ENCODE measurements at regions not wholly inside any gene's neighbourhood (a gene's known extent, or its start where the extent isn't known, plus 50 kb on each side); places are given as distances from the start of the nearest gene placed in this dataset.

DNA sequence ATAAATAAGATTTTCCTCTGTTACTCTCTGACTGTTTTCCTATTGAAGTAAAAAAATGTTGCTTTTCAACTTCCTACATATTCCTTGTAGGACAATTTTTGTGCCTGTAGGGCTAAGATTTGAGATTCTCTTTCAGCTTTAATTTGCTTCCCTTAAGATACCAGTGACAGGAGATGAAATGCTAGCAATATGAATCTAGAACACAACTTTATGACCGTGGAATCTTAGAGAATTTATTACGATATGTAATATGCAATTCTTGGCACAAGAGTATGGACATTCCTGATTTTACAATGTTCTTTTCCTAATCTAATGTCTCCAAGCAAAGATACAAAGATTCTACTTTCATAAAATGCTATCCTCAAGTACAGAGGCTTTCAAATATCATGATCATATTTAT is 180.9 kb downstream of the KCNE4 start:
- Histone ChIP-seq H3K4me1 (no peaks in the 10 kb centered on the region), H3K4me3 (ENCODE audit: low read depth, low read length) (no peak overlapping the region), H3K36me3 (ENCODE audit: control insufficient read depth, insufficient read depth, low read length) (no peaks in the 10 kb centered on the region), H3K9me3 (ENCODE audit: control insufficient read depth, low read length) (no peaks in the 10 kb centered on the region), H3K27me3 (ENCODE audit: control insufficient read depth, insufficient read depth, low read length) (no peaks in the 10 kb centered on the region), H3K9ac (no peak overlapping the region), H3K79me2 (no peaks in the 10 kb centered on the region), H3K4me2 (ENCODE audit: low read length) (no peak overlapping the region), H3K27ac (no peak overlapping the region), H2AFZ (no peak overlapping the region)
- TF ChIP-seq, protein P1, sequence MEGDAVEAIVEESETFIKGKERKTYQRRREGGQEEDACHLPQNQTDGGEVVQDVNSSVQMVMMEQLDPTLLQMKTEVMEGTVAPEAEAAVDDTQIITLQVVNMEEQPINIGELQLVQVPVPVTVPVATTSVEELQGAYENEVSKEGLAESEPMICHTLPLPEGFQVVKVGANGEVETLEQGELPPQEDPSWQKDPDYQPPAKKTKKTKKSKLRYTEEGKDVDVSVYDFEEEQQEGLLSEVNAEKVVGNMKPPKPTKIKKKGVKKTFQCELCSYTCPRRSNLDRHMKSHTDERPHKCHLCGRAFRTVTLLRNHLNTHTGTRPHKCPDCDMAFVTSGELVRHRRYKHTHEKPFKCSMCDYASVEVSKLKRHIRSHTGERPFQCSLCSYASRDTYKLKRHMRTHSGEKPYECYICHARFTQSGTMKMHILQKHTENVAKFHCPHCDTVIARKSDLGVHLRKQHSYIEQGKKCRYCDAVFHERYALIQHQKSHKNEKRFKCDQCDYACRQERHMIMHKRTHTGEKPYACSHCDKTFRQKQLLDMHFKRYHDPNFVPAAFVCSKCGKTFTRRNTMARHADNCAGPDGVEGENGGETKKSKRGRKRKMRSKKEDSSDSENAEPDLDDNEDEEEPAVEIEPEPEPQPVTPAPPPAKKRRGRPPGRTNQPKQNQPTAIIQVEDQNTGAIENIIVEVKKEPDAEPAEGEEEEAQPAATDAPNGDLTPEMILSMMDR (IDR thresholded peaks at IDR 0.05) = no peak

DNA sequence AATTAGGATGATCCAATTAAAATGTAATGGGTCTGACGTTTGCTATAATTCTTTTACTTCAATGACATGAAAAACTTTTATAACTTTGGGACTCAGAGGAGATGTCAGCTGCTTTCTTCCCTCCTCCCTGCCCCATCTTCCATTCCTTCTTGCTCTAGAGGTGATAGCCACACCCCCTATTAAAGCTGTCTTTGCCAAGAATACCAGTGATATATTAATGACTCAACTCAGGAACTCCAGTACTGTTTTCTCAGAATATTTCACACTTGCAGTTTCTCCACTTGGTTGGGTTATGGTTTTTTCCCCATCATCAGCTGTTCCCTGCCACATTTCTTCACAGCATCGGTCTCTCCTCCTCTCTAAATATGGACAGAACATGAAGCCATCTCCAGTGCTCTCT is 184.0 kb downstream of the KCNE4 start:
- no peaks in the 10 kb centered on the region for H3K4me1 ChIP-seq
- no peak overlapping the region for H3K4me3 ChIP-seq (ENCODE audit: low read depth, low read length)
- H3K9ac ChIP-seq = no peak overlapping the region
- H3K9me3 ChIP-seq (ENCODE audit: control insufficient read depth, low read length) = no peaks in the 10 kb centered on the region
- H2AFZ ChIP-seq = no peak overlapping the region
- TF ChIP-seq, protein P1 (IDR thresholded peaks at IDR 0.05) = no peak
- H3K27me3 ChIP-seq (ENCODE audit: control insufficient read depth, insufficient read depth, low read length) = no peaks in the 10 kb centered on the region
- no peaks in the 10 kb centered on the region for H3K36me3 ChIP-seq (ENCODE audit: control insufficient read depth, insufficient read depth, low read length)
- no peaks in the 10 kb centered on the region for H3K79me2 ChIP-seq
- H3K4me2 ChIP-seq (ENCODE audit: low read length) = no peak overlapping the region
- no peak overlapping the region for H3K27ac ChIP-seq

- Histone ChIP-seq H3K36me3 (ENCODE audit: control insufficient read depth, insufficient read depth, low read length) (no peaks in the 10 kb centered on the region), H3K9ac (no peak overlapping the region), H2AFZ (no peak overlapping the region), H3K4me2 (ENCODE audit: low read length) (no peak overlapping the region), H3K4me3 (ENCODE audit: low read depth, low read length) (no peak overlapping the region), H3K27ac (no peak overlapping the region), H3K4me1 (no peaks in the 10 kb centered on the region), H3K9me3 (ENCODE audit: control insufficient read depth, low read length) (no peaks in the 10 kb centered on the region), H3K27me3 (ENCODE audit: control insufficient read depth, insufficient read depth, low read length) (no peaks in the 10 kb centered on the region), H3K79me2 (no peaks in the 10 kb centered on the region)
- TF ChIP-seq, protein P1 (IDR thresholded peaks at IDR 0.05) = no peak
These were observed 186.3 kb downstream of the KCNE4 start for GRCh38 chr2:223238301-223238700.

- Histone ChIP-seq H2AFZ (no peak overlapping the region), H3K27ac (no peak overlapping the region), H3K36me3 (ENCODE audit: control insufficient read depth, insufficient read depth, low read length) (no peaks in the 10 kb centered on the region), H3K9me3 (ENCODE audit: control insufficient read depth, low read length) (no peaks in the 10 kb centered on the region), H3K9ac (no peak overlapping the region), H3K79me2 (no peaks in the 10 kb centered on the region), H3K4me3 (ENCODE audit: low read depth, low read length) (no peak overlapping the region), H3K27me3 (ENCODE audit: control insufficient read depth, insufficient read depth, low read length) (no peaks in the 10 kb centered on the region), H3K4me2 (ENCODE audit: low read length) (no peak overlapping the region), H3K4me1 (no peaks in the 10 kb centered on the region)
- TF ChIP-seq, protein P1 (IDR thresholded peaks at IDR 0.05) = no peak
These were observed 191.2 kb downstream of the KCNE4 start for GRCh38 chr2:223243233-223243632.

GRCh38 chr2:223247136-223247535 is 195.1 kb downstream of the KCNE4 start:
- no peaks in the 10 kb centered on the region for H3K9me3 ChIP-seq (ENCODE audit: control insufficient read depth, low read length)
- TF ChIP-seq, protein P1 (IDR thresholded peaks at IDR 0.05) = peak; percentile 47
- H3K4me1 ChIP-seq = no peaks in the 10 kb centered on the region
- no peak overlapping the region for H3K9ac ChIP-seq
- no peaks in the 10 kb centered on the region for H3K79me2 ChIP-seq
- no peak overlapping the region for H3K4me2 ChIP-seq (ENCODE audit: low read length)
- H3K27me3 ChIP-seq (ENCODE audit: control insufficient read depth, insufficient read depth, low read length) = no peaks in the 10 kb centered on the region
- no peaks in the 10 kb centered on the region for H3K36me3 ChIP-seq (ENCODE audit: control insufficient read depth, insufficient read depth, low read length)
- H3K4me3 ChIP-seq (ENCODE audit: low read depth, low read length) = no peak overlapping the region
- no peak overlapping the region for H3K27ac ChIP-seq
- H2AFZ ChIP-seq = peak overlapping the region; percentile 14
